ENCODE measurements at regions not wholly inside any gene's neighbourhood (a gene's known extent, or its start where the extent isn't known, plus 50 kb on each side); places are given as distances from the start of the nearest gene placed in this dataset.
"Not testable (repeated sequence)": the region's sequence is repeated elsewhere in the genome, so short reads cannot be mapped to it uniquely, and the experiment has no call there.

DNA sequence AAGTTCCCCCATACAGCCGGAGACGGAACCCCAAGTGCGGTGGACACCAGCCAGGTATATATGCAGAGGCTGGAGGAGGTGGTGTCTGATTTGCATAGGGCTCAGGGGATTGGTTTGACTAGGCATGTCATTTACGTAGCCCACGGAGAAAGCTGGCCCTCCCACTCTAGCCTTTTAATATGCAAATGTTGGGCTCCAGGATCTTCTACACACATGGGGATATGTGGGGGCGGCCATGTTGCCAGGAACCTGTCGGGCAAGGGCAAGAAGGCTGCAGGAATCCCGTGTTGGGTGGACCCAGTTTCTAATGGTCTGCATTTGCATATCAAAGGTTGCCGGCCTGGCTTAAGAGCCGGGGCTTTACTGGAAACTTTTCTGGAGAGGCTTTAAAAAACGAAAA, 57.4 kb downstream of the FTHL17 start:
- not testable (repeated sequence) for DNase-seq

DNA sequence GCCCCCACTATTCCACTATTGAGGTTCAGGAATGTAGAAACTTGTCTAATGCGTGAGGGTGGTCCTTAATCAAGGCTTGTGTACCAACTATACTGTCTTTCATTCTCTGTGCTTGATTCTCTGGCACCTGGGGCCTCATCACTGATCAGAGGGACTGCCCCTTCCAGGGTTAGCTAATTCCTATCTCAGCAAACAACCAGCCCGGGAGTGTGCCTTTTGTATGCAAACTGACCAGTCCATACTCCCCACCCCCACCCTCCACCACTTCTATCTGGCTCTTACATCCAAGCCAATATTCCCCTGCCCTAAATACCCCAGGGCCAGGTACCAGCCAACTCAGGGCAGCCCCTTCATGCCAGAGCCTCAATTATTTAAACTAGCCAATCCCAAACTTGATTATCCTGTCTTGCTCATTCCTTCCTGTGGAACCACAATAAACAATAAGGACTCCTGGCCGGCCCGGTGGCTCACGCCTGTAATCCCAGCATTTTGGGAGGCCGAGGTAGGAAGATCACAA, 59.3 kb downstream of the FTHL17 start:
- DNase-seq = no peak

DNA sequence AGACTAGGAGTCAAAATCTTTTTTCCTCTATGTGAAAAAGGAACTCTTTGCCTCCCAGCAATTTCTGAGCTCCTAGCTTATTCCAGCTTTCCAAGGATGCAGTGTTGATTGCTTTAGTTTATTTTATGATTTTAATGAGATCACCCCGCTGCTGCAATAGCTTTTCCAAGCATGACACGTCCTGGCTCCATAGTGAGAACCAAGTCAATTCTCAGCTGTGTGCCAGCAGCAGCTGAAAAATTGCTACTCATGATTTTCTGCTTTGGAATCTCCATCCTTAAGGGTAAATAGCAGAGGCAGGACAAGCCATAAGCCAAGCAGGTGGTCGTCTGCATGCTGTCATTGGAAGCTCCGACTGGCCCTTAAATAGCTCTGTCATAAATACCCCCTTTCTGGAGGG, 64.5 kb downstream of the FTHL17 start:
- no peak for DNase-seq

DNA sequence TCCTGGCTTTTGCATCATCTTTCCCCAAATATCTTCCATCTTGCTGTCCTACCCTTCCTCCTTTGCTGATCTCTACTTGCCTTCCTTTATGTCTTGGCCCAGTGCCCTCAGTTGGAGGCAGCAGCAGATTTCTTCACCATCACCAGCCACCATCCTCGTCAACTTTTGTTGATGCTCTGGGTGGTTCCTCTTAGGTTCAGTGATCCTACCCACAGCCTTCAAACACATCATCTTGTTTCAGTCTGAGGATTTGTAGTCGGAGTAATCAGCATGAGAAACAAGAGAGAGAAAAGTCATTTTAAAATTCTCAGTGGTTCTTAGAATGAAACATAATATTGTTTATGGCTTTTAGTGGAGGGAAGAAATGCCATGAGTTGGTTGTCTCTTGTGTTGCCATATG, 65.8 kb downstream of the FTHL17 start:
- DNase-seq = no peak

DNA sequence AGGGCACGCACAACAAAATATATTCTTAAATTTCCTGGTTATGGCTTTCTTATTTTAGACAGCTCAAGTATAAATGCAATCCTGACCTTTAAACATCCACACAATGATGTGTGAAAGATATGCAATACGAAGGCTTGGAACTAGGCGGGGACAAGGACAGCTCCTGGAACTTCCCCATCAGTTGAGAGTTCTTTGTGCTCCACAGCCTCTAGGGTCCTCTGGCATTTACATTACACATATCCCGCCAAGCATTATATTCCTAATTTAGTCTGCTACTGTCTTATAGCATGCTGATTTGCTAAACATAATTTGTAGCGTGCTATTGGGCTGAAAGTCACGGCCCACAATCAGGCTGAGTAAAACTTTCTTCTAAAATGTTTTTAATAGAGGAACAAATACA, 74.4 kb downstream of the FTHL17 start:
- DNase-seq = no peak

DNA sequence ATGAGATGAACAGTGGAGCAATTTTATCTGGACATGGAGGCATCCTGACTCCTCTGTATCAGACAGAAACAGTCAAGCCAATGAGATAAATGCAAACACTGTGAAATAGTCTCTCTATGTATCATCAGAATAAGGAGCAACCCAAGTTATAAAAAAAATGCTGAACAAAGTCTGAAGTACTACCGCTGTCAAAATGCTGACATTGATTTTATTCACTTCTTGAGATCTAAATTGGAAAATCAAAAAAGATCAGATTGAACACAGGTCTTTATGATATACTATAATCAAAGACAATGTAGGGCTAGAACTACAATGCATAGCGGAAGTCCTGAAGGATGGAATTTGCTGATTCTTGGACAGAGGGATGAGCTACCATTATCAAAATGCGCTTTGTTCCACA, 76.1 kb downstream of the FTHL17 start:
- no peak for DNase-seq

DNA sequence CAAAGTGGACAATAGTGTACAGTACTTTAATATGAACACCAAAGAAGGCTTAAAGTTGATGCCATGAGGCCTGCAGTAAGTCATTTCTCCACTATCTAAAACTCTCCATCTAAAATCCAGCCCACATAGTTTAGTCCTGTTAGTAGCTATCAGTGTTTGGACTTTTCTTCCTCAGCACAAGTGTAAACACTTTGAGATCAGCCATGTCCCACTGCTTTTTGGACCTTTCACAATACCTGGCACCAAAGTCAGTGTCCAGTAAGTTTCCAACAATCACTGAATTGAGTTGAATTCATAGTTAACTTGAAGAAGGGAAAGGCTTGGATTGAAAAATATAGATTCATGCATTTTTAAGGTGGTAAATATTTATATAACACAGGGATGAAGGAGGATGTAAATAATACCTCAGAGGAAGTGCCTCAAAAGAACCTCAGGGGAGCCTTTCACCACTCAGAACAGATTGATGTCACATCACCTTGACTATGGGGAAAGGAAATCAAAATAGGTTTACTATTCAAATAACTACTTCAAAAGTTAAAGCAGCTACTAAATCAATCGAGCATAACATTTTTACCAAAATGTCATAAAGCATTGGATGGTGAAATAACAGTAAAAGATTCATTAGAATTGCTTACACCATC, 76.7 kb downstream of the FTHL17 start:
- DNase-seq = no peak

DNA sequence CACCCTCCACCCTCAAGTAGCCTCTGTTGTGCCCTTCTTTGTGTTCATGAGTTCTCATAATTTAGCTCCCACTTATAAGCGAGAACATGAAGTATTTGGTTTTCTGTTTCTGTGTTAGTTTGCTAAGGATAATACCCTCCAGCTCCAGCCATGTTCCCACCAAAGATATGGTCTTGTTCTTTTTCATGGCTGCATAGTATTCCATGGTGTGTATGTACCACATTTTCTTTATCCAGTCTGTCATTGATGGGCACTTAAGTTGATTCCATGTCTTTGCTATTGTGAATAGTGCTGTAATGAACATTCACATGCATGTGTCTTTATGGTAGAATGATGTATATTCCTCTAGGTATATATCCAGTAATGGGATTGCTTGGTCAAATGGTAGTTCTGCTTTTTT, 77.8 kb downstream of the FTHL17 start:
- DNase-seq = not testable (repeated sequence)

DNA sequence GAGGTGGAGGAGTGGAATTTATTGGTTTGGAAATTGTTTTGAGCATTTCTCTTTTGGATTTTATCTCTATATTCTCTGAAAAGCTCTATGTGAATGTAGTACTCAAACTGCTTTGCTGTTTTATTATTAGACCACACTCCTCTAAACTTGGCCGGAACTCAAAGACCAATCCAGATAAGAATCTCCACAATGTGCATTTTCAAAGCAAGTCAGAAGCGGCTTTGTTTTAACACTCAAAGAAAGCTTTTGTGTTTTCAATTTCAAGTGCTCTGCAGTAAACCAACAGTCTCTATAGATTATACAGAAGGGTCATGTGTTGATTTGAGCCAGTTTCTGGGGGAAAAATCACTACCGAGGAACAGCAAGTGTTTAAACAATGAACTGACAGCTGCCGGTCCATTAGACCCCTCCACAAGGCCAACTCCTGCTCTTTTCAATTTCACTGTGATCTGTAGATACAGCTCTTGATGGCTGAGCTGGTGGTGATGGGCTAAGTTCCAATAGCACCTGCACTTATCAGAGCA, 79.4 kb downstream of the FTHL17 start:
- DNase-seq = peak; percentile 1 to 2

DNA sequence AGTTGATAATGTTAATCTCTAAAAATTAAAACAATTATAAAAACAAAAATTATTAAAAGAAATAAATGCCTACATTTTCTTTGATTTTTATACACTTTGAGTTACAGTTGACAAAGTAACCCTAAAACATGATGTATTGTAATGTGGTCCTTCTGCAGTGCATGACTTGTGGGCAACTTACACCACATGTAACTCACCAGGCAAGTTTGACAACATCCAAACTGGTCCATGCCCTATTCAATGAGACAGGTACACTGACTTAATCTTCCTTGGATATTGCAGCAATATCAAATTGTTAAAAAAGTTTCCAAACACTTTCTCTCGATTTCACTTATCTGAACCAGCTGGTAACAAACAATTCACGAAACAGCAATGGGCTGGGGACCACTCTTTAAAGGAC, 81.5 kb downstream of the FTHL17 start:
- DNase-seq = no peak

DNA sequence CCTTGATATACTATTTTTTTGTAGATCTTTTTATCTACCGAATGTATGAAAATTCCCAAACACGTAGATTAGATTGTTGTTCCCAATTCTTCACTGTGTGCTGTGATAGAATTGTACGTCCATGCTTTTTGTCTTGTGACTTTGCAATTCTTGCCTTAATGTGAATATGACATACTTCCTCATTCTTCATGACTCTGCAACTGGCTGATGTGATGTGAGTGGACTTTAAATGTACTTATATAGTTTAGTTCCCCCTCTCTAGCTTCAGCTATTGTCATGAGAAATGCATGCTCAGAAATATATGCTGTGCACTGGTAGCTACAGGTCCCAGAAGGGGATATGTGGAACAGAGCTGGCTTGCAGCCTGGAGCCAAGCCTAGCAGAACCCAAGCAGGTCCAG, 89.4 kb downstream of the FTHL17 start:
- no peak for DNase-seq

DNA sequence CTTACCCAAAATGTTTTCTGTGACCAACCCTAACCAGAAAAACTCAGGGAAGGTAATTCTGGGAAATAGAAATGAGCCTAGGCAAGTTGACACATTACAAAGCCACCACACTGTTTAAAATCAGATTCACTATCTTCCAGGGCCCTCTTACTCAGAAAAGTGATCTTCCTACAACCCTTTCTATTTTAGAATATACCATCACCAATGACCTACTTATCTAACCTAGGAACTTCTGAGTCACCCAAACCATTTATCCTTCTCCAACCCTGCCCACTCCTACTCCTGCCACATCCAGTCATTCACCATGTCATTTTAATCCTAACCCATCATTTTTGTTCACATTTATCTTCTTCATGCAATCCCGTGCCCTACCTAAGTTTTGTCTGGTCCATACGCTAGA, 89.9 kb downstream of the FTHL17 start:
- DNase-seq = no peak

DNA sequence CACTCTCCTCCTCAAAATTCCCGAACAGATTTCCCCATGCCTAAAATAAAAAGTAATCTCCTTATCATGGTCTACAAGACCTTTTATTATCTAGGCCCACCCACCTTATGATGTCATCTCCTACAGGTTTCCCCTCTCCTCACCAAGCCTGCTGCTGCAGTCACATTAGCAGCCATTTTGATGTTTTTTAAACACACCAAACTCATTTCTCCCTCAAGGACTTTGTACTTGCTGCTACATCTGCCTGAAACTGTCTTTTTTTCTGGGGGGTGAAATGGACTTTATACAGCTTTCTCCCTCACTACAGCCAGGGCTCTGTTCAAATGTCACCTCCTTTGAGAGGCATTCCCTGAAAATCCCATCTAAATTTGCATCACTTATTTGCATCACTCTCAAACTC, 90.2 kb upstream of the TAB3 start:
- no peak for DNase-seq

DNA sequence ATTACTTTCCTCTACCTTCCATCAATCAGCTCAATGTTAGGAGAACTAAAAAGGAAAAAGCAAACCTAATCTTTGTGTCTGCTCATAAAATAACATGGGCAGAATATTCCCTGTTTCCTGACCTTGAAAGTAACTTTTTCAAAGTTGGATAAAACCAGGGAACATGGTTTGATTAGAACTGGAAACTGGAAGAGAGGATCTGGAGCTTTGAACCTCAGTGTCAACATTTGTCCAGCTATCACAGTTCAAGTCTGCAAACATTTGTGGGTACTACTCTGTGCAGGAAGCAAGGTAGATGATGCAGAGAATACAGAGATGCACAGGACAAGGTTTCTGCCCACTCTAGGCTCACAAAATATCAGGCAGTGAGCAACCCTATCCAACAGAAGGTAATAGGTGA, 86.4 kb upstream of the TAB3 start:
- DNase-seq = no peak

DNA sequence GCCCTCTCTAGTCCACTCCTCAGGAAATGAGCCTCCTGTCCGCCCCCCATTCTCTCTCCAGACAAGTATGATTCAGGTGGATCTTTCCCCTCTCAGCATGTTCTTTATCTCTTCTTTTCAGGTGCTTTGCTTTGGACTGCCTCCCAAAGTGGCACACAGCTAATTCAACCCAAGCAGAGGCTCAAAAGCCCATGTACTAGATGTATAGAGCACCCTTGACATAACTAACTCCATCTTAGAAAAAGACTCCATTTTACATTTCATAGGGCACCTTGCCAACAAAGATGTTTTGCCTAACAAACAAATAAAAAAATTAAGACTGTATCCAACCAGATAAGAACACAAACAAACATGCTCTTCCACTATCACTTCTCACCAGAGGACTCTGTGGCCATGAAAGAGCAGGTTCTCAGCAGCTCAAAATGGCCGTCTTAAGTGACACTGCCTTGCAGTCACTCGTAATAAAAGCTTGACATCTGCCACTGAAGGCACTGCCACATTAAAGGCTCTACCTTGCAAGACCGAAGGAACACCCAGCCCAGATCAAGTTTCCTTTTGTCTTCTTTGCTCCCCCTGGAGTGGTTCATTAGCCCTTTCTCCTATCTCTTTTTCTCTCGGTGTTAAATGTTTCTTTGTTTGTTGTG, 84.9 kb upstream of the TAB3 start:
- no peak for DNase-seq

DNA sequence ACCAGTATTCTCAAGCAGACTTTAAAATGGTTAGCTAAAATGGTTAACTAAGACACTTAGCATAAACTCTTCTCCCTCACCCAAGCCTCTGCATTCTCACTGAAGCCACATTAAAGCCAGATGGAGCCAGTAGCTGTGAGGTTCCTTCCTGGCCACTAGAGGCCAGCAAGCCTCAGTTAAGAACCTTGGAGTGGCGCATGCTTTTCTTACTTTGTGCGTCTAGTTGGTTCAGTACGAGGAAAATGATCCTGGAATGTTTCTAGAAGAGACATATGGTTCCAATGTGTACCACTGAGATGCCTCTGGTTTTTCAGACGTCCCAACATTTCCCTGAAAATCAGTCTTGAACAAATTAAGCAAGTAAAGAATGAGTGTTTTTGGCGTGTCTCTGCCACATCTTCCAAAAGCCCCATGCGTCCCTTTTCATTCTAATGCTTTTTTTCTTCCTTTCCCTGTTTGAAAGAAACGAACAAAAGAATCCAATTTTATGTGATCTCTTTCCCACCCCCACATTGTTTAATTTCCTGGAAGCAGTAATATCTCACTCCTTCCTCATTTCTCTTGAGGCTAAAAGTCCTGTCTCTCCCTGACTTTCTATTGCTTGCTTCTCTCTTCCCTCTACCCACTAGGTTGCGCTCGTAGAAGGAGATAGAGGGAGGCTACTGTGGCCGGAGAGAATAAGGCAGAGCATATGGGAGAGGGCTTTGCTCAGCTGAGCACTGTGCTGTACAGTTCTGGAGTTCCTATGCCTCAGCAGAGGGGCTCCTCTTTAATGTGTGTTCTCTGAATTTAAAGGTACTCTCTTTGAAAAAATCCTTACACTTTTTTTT, 82.9 kb upstream of the TAB3 start:
- no peak for DNase-seq

DNA sequence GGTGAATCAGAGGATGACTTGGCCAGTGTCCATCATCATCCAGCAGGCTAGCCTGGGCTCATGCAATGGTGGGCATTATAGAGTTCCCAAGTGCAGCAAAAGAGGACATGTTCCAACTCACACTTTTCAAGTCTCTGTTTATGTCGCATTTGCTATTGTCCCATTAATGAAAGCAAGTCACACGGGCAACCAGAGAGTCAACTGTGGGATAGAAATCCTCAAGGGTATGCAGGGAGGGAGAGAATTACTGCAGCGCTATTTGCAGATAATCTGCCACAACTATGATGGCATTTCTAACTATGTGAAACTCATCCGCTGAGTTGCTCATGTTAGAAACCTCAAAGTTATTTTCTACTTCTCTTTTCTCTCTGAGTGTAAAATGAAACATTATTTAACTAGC, 78.5 kb upstream of the TAB3 start:
- no peak for DNase-seq

DNA sequence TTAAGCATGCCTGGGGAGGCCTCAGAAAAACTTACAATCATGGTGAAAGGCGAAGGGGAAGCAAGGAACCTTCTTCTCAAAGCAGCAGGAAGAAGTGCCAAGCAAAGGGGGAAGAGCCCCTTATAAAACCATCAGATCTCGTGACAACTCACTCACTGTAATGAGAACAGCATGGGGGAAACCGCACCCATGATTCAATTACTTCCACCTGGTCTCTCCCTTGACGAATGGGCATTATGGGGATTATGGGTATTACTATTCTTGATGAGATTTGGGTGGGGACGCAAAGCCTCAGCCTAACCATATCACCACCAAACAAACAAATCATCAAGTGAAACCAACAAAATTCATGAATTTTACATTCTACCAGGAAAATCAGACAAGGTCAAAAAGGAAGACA, 76.7 kb upstream of the TAB3 start:
- no peak for DNase-seq

DNA sequence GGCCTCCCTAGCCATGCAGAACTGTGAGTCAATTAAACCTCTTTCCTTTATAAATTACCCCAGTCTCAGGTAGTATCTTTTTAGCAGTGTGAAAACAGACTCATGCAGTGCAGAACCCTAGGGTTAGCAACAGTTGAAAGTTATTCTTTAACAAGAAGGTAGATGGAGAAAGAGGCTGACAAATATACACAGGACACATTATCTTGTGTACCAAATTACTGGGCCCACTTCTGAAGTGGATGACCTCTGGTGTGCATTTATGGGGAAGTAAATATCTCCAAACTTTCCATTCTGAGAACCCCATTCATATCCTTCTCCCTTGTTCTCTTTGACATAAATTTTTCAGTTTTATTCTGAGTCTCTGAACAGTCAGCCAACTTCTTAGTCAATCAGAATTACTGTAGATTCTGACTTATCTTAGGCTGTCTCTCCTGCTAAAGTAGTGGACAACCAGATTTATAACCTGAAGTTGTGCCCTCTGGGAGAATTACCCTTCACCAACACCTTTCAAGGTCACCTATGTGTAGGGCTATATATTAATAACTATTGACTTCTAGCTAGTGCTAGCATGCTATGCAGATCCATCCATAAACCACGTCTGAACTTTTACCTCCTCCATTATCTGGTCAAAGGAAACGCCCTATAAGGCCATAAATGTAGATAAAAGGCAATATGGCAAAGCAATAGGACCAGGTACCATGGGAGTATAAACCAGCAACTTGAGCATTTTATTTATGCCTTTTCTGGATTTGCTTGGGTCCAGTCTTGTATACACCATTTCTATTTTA, 72.5 kb upstream of the TAB3 start:
- no peak for DNase-seq

DNA sequence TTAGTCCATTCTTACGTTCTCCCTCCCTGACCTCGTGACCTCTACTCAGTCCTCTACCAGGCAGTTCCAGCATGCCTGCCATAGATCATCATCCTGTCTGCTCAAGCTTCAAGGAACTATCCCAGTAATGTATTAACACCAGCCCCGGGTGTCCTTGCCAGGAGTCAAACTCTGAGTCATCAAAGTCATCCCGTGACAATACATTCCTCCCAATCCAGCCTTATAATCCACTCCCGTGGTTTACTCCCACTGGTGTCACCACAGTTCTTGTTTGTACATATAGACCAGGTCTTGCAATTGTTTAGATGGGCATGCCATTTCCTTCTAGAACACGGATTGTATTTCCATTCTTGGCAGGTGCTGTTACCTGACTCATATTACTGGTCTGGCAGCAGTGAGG, 68.7 kb upstream of the TAB3 start:
- DNase-seq = no peak

DNA sequence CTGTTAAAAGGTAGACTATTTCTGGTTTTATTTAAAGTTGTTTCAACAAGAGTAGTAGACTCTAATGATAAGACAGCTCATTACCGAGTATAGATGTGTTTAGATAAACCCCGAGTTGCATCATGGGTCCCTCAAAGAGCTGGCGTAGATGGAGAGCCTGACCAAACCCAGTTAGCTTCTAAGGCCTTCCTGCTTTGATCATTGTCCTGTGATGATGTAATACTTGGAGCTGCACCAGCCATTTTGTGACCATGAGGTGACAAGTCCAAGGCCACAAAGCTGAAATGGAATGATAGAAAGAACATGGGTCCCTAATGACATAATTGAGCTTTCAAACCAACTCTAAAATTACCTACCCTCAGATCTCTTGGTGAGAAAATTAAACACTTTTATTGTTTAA, 66.6 kb upstream of the TAB3 start:
- DNase-seq = no peak

DNA sequence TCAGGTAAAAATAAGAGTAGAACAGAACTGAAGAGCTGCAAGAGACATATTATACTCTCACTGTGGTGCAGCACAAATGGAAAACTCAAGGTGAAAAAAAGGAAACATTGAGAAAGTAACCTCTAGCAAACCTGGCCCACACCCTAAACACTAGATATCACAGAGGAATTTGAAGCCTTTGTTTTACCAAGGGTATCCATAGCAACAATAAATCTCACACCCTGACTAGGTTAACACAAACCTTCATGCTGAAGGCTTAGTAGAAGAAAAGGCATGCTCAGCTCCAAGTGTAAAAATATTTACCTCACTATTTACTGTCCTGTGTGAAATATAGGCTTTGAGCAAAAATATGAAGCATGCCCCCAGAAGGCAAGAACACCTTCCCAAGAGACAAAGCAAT, 61.9 kb upstream of the TAB3 start:
- no peak for DNase-seq

DNA sequence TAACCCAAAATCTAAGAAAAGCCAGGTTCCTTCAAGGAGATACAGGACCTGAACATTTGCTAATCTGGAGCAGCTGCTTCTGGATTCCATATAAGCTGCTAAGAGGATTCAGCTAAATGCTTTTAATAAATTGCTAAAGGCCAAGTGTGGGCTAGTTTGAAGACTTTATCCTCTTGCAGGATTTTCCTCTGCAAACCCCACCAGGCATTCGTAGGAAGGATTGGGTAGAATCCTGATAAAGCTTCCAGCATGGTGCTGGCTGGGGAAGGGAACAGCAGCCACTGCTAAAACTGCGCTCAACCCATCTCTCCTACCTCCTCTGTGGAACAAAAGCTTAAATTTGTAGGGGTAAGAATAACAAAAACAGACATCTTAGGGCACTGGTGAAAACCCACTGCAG, 61.3 kb upstream of the TAB3 start:
- DNase-seq = no peak

Data from NCI-H1930 (cell line).